GM18499 (cell line): ENCODE measurements at regions not wholly inside any gene's neighbourhood (a gene's known extent, or its start where the extent isn't known, plus 50 kb on each side); places are given as distances from the start of the nearest gene placed in this dataset.

Source experiments
- ATAC-seq: cut with Tn5 transposase; IDR thresholded peaks from one replicate; pipeline ENCODE4 v1.9.1; 2021; ENCODE audit warnings: moderate number of reproducible peaks; ENCODE audit not compliant: insufficient read depth, unreplicated experiment

GRCh38 chr4:30783751-30784150, 63.6 kb downstream of the PCDH7 start:
- no peak for ATAC-seq

- no peak for ATAC-seq
Measured at GRCh38 chr4:30789219-30789671, 69.1 kb downstream of the PCDH7 start.

- no peak for ATAC-seq
Measured at GRCh38 chr4:30790123-30790522, 70.0 kb downstream of the PCDH7 start.

- ATAC-seq, result no peak
Measured at GRCh38 chr4:30790998-30791397, 70.8 kb downstream of the PCDH7 start.

- ATAC-seq, result no peak
Measured at GRCh38 chr4:30792601-30793000, 72.4 kb downstream of the PCDH7 start.

GRCh38 chr4:30801876-30802275, 81.7 kb downstream of the PCDH7 start:
- ATAC-seq, result no peak

DNA sequence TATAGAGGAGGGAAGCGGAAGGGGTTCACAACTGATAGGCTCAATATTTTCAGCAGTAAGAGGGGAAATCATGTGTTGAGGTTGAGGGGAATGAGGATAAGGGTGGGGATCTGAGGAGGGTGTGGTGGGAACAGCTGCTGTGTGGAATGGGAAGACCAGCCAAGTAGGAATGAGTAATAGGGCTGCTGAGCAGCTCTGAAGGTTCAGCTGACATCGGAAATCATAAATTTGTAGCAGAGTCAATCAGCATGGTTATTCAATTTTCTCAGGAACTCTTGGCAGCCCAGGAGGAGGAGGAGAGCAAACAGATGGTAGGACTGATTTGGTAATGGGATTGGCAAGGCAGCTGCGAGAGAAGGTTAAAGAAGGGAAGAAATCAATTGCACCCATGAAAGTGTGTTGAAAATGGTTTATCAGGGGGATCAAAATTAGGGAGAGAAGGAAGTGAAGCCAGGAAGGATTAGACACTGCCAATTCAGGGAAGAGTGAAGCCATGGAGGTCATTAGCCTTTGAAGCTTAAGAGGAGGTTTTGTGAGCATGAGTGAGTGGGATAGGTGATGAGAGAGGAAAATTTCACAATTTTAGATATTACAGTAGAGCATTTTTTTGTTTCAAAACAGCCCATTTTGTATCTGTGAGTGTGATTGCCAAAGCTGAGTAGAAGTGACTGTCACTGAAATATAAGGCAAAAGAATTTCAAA, 82.6 kb downstream of the PCDH7 start:
- no peak for ATAC-seq

- ATAC-seq, result no peak
Measured at GRCh38 chr4:30808276-30808675, 88.1 kb downstream of the PCDH7 start.

DNA sequence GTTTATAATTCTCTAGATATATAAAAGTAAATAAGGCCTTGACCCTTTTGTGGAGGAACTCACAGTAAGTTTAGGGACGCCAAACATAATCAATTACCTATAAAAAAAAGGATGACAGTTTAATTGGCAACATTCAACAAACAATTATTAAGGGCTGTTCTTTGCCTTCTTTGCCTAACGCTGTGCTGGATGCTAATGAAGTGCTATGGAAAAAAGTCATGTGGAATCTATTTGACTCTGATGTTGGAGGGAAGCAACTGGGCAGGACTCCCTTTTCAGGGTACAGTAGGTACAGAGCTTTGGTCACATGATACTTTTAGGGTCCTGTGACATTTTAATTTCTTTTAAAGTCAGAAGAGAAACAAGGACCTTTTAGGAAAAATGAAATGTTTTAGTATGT, 91.1 kb downstream of the PCDH7 start:
- no peak for ATAC-seq

GRCh38 chr4:30815685-30816084, 95.5 kb downstream of the PCDH7 start:
- no peak for ATAC-seq

DNA sequence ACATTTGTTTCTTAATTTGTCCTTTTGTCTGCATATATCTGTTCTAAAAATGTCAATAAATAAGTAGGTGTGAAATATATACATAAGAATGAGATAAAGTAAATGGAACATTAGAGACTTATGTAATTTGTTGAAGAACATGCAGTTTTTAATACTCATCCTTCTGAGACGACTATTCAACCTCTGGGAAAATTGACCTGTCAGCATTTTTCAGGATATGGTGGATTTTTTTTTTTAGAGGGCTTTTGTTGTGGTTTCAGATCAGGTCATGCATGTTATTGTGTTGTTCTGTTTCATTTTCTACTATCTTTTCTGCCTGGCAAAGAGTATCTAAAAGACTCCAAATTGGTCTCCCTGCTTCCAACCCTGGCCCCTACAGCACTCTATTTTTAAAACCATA, 97.3 kb downstream of the PCDH7 start:
- ATAC-seq, result no peak

DNA sequence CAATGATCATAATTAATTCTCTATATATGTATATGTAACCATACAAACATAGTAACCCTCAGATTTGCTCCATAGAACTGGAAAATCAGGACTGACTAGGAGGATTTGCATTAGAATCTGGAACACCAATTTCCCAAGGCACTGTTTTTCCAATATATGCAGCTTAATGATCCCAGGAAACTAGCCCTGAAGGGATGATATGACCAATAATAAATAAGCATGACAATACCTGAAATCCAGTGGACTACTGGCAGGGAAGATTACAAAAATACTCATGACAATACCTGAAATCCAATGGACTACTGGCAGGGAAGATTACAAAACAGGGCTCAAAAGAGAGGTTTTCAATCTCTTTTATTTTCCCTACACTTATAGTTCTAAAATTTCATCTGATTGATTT, 98.4 kb downstream of the PCDH7 start:
- ATAC-seq, result no peak

- no peak for ATAC-seq
Measured at GRCh38 chr4:30821275-30821674, 101.1 kb downstream of the PCDH7 start.

DNA sequence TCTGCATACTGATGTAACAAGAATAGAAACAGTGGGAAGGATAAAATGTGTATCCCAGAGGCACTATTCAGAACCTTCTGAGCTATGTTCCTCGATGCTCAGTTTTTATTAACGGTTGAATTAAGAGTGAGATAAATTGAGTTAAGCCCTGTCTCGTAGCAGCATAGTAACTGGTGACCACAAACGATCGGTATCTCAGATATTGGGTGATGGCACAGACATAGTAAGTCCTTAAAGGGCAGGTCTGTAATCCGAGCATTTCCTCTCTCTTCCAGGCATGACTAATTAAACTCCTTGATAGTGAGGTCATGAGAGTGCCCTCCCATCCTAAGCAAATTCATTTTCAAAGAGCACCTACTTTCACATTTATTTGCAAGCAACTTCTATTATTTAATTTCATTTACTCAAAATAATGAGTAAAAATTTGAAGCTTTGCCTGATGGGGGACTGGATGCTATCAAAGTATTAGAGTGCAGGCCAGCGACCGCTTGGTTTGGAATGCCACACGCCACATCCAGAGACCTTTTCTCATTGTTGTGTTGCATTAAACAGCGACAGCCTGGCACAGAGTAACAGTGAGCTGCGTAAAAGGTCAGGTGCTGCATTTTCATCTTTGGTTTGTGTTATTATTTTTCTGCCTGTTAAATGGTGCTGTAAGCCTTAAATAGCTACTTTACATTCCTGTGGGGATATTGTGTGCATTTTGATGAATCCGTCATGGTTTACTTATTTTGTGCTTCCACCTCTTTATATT, 101.9 kb downstream of the PCDH7 start:
- ATAC-seq, result no peak

DNA sequence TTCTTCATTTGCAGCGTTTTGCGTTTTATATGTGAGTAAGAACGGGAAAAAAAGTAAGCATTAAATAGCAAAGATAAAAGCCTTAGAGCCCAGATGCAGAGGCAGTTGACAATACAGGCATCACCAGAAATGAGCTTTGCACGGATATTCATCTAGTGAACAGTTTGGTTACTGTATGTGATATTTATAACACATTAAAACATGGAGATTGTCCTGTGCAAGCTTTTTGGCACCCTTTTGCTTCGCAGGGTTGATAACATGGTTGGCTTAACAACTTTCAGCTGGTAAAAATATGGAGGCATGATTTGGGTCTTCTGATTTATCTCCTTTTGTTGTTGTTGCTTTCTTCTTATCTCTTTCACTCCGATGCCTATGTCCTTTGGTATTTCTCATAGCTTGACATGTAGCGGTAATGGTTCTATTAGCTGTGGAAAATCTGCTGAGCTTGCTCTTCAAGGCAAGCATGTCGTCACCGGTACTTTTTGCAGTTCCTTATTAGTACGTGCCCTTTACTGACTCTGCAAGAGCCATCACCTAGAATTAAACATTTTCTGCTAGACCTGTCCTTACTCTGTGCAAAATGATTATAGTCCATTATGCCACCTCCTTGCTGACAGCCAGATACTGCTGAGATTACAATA, 102.9 kb downstream of the PCDH7 start:
- no peak for ATAC-seq

- no peak for ATAC-seq
Measured at GRCh38 chr4:30825008-30825770, 105.0 kb downstream of the PCDH7 start.

GRCh38 chr4:30828264-30828926, 108.2 kb downstream of the PCDH7 start:
- ATAC-seq, result no peak

GRCh38 chr4:30832639-30833038, 112.5 kb downstream of the PCDH7 start:
- no peak for ATAC-seq

DNA sequence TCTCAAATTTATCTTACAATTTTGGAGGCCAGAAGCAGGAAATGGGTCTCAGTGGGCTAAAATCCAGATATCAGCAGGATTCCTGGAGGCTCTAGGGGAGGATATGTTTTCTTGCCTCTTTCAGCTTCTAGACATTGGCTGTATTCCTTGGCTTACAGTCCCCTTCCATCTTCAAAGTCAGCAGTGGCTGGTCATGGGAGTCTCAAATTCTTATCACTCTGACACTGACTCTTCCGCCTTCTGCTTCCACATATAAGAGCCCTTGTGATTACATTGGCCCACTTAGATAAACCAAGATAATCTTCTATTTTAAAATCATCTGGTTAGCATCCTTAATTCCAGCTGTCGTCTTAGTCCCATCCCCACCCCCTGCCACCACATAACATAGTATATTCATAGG, 113.0 kb downstream of the PCDH7 start:
- no peak for ATAC-seq

DNA sequence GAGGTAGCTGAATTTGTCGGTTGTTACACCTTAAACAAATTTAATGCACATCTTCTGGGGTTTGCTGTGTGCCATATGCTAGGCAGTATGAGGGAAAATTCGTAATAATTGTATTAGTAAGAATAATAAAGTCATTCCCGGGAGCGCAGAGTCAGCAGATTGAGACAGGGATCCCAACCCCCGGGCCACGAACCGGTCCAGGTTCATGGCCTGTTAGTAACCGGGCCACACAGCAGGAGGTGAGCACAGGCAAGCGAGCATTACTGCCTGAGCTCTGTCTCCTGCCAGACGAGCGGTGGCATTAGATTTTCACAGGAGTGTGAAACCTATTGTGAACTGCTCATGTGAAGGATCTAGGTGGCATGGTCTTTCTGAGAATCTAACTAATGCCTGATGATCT, 114.9 kb downstream of the PCDH7 start:
- no peak for ATAC-seq
